ENCODE measurements at regions not wholly inside any gene's neighbourhood (a gene's known extent, or its start where the extent isn't known, plus 50 kb on each side); places are given as distances from the start of the nearest gene placed in this dataset.

DNA sequence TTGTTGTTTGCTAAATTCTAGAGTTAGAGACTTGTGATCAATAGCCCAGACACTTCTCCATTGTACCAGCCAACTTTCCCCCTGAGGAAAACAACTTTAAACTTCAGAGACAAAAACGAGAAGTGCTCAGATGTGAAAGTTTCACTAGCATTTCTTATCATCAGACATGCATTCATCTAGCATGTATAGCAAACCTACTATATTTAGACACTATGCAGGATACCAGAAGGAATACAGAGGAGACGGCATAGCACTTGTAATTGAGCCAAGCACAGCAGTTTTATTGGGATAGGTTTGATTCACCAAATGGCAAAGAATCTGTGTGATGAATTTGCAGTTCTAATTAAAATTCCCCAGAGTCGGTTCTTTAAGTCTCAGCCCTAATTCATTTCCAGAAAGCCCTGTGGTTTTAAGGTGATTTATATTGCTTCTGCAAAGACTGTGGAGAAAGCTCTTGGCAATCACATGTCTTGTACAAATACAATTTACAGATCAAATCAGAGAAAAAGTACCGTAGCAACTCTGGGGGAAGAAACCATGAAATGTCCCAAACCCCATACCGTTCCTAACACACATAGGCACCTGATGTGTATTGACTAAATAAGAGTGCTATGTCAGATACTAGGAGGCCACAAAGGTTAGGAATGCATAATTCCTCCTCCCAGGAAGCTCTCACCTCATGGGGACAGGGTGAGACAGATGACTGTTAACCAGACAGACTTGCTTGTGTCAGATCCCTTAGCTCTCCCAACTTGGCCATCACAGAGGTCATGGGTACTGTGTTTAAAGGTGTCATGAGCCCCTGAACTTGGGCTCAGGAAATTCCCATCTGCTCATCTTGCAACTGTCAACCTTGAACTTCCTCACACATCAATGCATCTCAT, 69.6 kb upstream of the KRAS start (continued):
- TF ChIP-seq, protein P1, sequence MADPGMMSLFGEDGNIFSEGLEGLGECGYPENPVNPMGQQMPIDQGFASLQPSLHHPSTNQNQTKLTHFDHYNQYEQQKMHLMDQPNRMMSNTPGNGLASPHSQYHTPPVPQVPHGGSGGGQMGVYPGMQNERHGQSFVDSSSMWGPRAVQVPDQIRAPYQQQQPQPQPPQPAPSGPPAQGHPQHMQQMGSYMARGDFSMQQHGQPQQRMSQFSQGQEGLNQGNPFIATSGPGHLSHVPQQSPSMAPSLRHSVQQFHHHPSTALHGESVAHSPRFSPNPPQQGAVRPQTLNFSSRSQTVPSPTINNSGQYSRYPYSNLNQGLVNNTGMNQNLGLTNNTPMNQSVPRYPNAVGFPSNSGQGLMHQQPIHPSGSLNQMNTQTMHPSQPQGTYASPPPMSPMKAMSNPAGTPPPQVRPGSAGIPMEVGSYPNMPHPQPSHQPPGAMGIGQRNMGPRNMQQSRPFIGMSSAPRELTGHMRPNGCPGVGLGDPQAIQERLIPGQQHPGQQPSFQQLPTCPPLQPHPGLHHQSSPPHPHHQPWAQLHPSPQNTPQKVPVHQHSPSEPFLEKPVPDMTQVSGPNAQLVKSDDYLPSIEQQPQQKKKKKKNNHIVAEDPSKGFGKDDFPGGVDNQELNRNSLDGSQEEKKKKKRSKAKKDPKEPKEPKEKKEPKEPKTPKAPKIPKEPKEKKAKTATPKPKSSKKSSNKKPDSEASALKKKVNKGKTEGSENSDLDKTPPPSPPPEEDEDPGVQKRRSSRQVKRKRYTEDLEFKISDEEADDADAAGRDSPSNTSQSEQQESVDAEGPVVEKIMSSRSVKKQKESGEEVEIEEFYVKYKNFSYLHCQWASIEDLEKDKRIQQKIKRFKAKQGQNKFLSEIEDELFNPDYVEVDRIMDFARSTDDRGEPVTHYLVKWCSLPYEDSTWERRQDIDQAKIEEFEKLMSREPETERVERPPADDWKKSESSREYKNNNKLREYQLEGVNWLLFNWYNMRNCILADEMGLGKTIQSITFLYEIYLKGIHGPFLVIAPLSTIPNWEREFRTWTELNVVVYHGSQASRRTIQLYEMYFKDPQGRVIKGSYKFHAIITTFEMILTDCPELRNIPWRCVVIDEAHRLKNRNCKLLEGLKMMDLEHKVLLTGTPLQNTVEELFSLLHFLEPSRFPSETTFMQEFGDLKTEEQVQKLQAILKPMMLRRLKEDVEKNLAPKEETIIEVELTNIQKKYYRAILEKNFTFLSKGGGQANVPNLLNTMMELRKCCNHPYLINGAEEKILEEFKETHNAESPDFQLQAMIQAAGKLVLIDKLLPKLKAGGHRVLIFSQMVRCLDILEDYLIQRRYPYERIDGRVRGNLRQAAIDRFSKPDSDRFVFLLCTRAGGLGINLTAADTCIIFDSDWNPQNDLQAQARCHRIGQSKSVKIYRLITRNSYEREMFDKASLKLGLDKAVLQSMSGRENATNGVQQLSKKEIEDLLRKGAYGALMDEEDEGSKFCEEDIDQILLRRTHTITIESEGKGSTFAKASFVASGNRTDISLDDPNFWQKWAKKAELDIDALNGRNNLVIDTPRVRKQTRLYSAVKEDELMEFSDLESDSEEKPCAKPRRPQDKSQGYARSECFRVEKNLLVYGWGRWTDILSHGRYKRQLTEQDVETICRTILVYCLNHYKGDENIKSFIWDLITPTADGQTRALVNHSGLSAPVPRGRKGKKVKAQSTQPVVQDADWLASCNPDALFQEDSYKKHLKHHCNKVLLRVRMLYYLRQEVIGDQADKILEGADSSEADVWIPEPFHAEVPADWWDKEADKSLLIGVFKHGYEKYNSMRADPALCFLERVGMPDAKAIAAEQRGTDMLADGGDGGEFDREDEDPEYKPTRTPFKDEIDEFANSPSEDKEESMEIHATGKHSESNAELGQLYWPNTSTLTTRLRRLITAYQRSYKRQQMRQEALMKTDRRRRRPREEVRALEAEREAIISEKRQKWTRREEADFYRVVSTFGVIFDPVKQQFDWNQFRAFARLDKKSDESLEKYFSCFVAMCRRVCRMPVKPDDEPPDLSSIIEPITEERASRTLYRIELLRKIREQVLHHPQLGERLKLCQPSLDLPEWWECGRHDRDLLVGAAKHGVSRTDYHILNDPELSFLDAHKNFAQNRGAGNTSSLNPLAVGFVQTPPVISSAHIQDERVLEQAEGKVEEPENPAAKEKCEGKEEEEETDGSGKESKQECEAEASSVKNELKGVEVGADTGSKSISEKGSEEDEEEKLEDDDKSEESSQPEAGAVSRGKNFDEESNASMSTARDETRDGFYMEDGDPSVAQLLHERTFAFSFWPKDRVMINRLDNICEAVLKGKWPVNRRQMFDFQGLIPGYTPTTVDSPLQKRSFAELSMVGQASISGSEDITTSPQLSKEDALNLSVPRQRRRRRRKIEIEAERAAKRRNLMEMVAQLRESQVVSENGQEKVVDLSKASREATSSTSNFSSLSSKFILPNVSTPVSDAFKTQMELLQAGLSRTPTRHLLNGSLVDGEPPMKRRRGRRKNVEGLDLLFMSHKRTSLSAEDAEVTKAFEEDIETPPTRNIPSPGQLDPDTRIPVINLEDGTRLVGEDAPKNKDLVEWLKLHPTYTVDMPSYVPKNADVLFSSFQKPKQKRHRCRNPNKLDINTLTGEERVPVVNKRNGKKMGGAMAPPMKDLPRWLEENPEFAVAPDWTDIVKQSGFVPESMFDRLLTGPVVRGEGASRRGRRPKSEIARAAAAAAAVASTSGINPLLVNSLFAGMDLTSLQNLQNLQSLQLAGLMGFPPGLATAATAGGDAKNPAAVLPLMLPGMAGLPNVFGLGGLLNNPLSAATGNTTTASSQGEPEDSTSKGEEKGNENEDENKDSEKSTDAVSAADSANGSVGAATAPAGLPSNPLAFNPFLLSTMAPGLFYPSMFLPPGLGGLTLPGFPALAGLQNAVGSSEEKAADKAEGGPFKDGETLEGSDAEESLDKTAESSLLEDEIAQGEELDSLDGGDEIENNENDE (IDR thresholded peaks at IDR 0.05; ENCODE audit: insufficient replicate concordance, low read length) = no peak
- no peak for TF ChIP-seq SP2 (IDR thresholded peaks at IDR 0.05; ENCODE audit: low read length)

All from H1 (cell line).